AG04449 (cell line): ENCODE measurements at regions not wholly inside any gene's neighbourhood (a gene's known extent, or its start where the extent isn't known, plus 50 kb on each side); places are given as distances from the start of the nearest gene placed in this dataset.

ENCODE experiments used
- CTCF ChIA-PET: fragments of 350-600 bp; formaldehyde crosslinking; extraction: SDS; loops from one replicate; lab custom pipeline; 2021; ENCODE audit warnings: antibody characterized with exemption; lab: Yijun Ruan, JAX
- POLR2A ChIA-PET: fragments of 400-600, 350-600 bp; formaldehyde crosslinking; extraction: SDS; loops from one replicate; lab custom pipeline; 2020; ENCODE audit warnings: antibody characterized with exemption, inconsistent platforms; lab: Yijun Ruan, JAX
- DNase-seq: peaks from one replicate; pipeline ENCODE4 v3.0.0-alpha.2; 2010; ENCODE audit warnings: low read depth, low spot score
- H3K4me3 ChIP-seq: 2 replicates; pipeline ENCODE4 v1.5.1; 2011; ENCODE audit warnings: low read depth, mild to moderate bottlenecking, control low read depth, low read length
- CTCF ChIP-seq: IDR thresholded peaks from one replicate; pipeline ENCODE4 v1.5.1; 2011; ENCODE audit warnings: mild to moderate bottlenecking, moderate library complexity, low read length, control low read depth, inconsistent platforms; ENCODE audit not compliant: insufficient read depth; ENCODE audit errors: missing control alignments

- no peak for DNase-seq
- POLR2A ChIA-PET, result no interaction called here
- CTCF ChIA-PET, result no interaction called here
- H3K4me3 ChIP-seq, result no peak overlapping the region
- TF ChIP-seq CTCF, result no peak
Observed at GRCh38 chrX:34509394-34509793, 147.7 kb downstream of the TMEM47 start.

GRCh38 chrX:34503119-34503518, 154.0 kb downstream of the TMEM47 start:
- ChIA-PET CTCF (no interaction called here), POLR2A (no interaction called here)
- H3K4me3 ChIP-seq, result no peak overlapping the region
- no peak for TF ChIP-seq CTCF
- no peak for DNase-seq

- ChIA-PET POLR2A (no interaction called here), CTCF (no interaction called here)
- TF ChIP-seq CTCF, result no peak
- no peak for DNase-seq
- no peak overlapping the region for H3K4me3 ChIP-seq
Observed at GRCh38 chrX:34493086-34493485, 164.0 kb downstream of the TMEM47 start.

DNA sequence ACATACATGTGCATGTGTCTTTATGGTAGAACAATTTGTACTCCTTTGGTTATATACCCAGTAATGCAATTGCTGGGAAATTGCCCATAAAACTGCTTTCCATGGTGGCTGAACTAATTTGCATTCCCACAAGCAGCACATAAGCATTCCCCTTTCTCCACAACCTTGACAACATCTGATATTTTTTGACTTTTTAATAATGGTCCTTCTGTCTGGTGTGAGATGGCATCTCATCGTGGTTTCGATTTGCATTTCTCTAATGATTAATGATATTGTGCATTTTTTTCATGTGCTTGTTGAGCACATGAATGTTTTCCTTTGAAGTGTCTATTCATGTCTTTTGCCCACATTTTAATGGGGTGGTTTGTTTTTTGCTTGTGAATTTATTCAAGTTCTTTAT, 166.0 kb downstream of the TMEM47 start:
- DNase-seq, result no peak
- CTCF ChIA-PET, result no interaction called here
- POLR2A ChIA-PET, result no interaction called here
- H3K4me3 ChIP-seq, result no peak overlapping the region
- TF ChIP-seq CTCF, result no peak

DNA sequence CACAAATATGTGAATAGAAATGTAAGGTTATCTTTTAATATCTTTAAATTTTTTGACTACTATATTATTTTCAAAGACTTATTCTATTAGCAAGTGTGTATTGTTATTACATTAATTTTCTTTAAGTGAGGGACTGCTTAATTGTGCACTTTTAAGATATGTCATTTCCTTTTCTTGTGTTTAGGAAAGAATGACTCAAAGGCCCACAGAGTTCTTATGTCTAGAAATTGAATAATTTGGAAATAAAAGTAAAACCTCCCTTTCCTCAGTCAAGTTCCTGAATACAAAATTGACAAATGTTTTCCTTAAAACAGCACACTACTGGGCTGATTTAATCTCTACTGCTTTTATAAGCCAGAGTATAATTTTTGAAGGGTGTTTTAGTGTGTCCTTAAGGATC, 169.7 kb downstream of the TMEM47 start:
- no peak overlapping the region for H3K4me3 ChIP-seq
- POLR2A ChIA-PET, result no interaction called here
- no peak for TF ChIP-seq CTCF
- CTCF ChIA-PET, result no interaction called here
- no peak for DNase-seq

DNA sequence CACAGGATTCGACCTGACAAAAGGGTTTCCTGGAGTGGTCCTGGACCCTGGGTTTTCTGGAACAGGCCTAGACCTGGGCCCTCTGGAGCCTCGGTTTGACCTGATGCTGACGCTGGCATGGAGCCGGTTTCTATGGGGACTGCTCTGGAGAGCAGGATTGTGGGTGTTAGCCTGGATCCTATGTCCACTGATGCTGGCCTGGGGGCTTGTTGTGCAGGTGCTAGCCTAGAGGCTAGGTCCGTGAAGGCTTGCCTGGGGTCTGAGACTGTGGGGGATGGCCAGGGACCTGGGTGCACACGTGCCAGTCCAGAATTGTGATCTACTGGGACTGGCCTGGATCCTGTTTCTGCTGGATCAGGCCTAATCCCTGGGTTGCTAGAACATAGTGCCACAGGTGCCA, 173.1 kb downstream of the TMEM47 start:
- no peak overlapping the region for H3K4me3 ChIP-seq
- DNase-seq, result no peak
- CTCF ChIA-PET, result no interaction called here
- POLR2A ChIA-PET, result no interaction called here
- no peak for TF ChIP-seq CTCF
